Astrocyte (in vitro differentiated cells and primary cell): ENCODE measurements at regions not wholly inside any gene's neighbourhood (a gene's known extent, or its start where the extent isn't known, plus 50 kb on each side); places are given as distances from the start of the nearest gene placed in this dataset.

Experiments used
- EZH2 ChIP-seq: IDR thresholded peaks from 2 replicates; pipeline ENCODE4 v1.6.1; 2012; ENCODE audit warnings: mild to moderate bottlenecking, low read length, inconsistent platforms; ENCODE audit not compliant: insufficient read depth
- TF ChIP-seq, protein P1 (sequence below): IDR thresholded peaks from 2 replicates; pipeline ENCODE4 v1.5.1; 2011; ENCODE audit warnings: low read depth, mild to moderate bottlenecking, inconsistent platforms, low read length, moderate library complexity; ENCODE audit not compliant: insufficient read depth

DNA sequence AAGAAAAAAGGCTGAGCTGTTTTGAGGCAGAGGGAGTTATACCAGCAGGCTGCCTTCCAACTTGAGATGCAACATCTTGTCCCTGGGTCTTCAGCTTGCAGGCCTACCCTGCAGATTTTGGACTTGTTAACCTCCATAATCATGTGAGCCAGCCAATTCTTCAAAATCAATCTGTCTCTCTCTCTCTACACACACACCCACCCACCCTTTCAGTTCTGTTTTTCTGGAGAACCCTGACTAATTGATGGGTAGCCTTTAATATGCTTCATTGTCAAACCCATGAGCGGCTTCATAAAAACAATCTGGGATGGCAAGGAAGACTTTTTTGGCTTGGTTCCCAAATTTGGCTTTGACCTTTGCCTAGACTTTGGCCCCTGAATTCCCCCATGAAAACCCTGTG is 113.9 kb downstream of the TMX1 start:
- TF ChIP-seq, protein P1, sequence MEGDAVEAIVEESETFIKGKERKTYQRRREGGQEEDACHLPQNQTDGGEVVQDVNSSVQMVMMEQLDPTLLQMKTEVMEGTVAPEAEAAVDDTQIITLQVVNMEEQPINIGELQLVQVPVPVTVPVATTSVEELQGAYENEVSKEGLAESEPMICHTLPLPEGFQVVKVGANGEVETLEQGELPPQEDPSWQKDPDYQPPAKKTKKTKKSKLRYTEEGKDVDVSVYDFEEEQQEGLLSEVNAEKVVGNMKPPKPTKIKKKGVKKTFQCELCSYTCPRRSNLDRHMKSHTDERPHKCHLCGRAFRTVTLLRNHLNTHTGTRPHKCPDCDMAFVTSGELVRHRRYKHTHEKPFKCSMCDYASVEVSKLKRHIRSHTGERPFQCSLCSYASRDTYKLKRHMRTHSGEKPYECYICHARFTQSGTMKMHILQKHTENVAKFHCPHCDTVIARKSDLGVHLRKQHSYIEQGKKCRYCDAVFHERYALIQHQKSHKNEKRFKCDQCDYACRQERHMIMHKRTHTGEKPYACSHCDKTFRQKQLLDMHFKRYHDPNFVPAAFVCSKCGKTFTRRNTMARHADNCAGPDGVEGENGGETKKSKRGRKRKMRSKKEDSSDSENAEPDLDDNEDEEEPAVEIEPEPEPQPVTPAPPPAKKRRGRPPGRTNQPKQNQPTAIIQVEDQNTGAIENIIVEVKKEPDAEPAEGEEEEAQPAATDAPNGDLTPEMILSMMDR, result no peak
- TF ChIP-seq EZH2, result no peak
